Skin epidermis (tissue), 12 donors: ENCODE measurements at regions not wholly inside any gene's neighbourhood (a gene's known extent, or its start where the extent isn't known, plus 50 kb on each side); places are given as distances from the start of the nearest gene placed in this dataset.
"Not testable (repeated sequence)": the region's sequence is repeated elsewhere in the genome, so short reads cannot be mapped to it uniquely, and the experiment has no call there.

Experiments
- H3K27ac ChIP-seq, 21 experiments: fragments of 200-600 bp; sonication (generic) in 11 of 21; one replicate each; pipeline ENCODE4 v1.5.0; 2020; ENCODE audit warnings: mild to moderate bottlenecking in 3 of 21, inconsistent platforms in 2 of 21, moderate library complexity in 2 of 21
- H3K4me3 ChIP-seq, 7 experiments: fragments of 200-600 bp; sonication (generic) in 2 of 7; one replicate each; pipeline ENCODE4 v1.5.0; 2020; ENCODE audit warnings: inconsistent platforms in 2 of 7, mild to moderate bottlenecking in 2 of 7, moderate library complexity in 1 of 7

DNA sequence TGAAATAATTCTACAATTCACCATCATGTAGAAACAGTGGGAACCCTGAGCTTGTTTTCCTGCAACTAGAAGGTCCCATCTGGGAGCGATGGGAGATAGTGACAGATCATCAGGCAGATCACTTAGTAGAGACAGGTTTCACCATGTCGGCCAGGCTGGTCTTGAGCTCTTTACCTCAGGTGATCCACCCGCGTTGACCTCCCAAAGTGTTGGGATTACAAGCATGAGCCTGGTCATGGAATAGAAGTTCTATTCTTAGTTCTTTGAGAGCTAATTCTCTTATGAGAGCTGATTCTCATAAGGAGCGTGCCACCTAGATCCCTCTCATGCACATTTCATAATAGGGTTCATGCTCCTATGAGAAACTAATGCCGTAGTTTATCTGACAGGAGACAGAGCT lies 778.0 kb upstream of the AUTS2 start:
- Histone ChIP-seq H3K4me3 (no peak overlapping the region), H3K27ac (no peak overlapping the region)

DNA sequence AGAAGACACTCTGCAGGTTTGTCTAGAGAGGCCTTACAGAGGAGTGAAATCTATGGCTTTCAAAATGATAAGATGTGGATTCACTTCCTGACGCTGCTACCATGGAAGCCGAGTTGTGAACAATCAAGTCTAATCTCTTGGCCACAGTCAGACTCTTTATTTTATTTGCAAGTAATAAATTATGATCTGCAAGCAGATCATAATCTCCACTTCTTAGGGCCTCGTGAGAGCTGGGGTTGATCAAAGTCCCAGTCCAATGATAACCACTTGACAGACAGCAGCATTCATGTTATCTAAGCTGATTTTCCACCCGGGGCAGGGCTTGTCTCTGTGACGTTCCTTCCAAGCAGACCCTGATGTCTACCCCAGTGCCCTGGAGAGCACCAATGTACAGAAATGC lies 776.4 kb upstream of the AUTS2 start:
- no peak overlapping the region for H3K27ac ChIP-seq

DNA sequence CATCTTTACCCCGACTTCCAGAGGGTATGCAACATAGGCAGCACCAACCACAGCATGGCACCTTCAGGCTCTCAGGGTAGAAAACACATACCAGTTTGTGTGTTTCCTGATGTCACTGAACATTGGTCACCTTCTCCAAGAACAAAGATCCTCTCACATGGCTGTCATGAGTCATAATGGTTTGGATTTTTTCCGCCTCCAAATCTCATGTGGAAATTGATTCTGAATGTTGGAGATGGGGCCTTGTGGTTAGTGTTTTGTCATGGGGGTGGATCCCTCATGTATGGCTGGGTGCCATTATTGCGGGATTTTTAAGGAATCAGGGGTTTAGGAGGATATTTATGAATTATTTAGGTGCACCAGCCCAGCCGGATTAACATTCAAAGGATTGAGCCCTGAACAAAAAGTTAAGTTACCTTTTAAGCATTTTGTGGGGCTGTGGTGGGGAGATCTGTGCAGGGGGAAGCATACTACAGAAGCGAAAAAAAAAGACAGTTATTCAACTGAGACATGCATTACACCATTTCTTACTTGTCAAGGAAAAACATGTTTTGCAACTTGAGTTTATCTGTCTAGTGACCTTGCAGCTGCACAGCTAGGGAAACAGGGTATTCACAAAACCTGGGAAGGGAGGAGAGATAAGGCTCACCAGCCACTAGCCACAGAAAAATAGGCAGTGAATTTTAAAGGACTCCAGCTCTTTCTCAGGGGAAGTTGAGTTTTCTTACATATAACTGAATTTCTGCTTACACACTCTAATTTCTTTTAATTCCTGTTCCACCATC lies 774.1 kb upstream of the AUTS2 start:
- Histone ChIP-seq H3K4me3 (no peak overlapping the region), H3K27ac (no peak overlapping the region)

More for the DNA sequence above, 776.4 kb upstream of the AUTS2 start:
- H3K4me3 ChIP-seq = no peak overlapping the region

DNA sequence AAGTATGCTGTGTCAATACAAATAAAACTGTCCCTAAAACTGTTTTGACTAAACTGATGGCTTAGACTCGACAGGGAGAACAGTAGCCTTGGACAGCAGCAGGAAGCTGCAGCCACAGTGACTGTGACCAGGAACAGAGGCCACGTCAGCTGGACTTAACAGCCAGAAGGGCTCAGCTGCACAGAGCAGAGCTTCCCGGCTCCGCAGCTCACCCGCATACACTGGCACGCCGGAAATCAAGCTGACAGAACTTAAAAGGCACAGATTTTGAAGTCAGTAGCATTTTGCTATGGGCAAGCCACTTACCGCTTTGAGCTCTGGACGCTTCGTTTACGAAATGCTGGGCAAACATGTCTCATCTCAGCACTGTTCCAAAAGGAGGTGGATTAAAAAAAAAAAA lies 769.7 kb upstream of the AUTS2 start:
- H3K27ac ChIP-seq = no peak overlapping the region
- H3K4me3 ChIP-seq = no peak overlapping the region

DNA sequence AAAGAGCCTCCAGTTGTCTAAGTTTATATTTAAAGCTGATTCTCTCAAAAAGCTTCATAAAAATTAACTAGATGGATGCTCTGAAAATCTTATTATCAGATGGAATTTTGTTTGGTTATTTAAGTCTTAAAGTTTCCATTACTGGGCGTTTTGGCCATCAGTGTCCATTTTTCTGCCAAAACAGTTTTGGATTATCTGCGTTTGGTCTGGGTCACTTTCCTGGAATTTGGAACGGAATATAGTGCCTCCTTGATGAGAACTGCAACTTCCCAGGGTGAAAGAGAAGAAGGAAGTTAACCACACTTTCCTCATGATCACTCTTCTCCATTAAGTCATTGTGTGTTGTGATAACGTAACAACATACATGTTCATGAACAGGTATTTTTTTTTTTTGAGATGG lies 764.9 kb upstream of the AUTS2 start:
- Histone ChIP-seq H3K27ac (no peak overlapping the region), H3K4me3 (no peak overlapping the region)

DNA sequence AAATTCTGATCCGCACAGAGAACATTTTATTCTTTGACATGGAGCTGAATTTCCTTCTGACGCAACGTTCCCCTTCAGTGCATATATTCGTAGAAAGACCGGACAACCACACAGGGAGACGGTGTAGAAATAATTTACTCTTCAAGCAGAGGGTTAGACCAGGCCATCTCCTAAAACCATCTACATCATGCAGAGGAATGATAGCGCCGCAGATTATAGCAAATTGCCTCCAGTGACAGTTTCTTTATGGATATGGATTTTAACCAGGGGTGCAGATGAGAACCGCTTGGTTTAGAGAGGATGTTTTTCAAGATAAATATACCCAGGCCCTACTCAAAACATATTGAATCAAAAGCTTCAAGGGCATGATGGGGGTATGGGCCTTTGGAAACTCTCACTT lies 759.3 kb upstream of the AUTS2 start:
- H3K4me3 ChIP-seq = no peak overlapping the region
- H3K27ac ChIP-seq = no peak overlapping the region

DNA sequence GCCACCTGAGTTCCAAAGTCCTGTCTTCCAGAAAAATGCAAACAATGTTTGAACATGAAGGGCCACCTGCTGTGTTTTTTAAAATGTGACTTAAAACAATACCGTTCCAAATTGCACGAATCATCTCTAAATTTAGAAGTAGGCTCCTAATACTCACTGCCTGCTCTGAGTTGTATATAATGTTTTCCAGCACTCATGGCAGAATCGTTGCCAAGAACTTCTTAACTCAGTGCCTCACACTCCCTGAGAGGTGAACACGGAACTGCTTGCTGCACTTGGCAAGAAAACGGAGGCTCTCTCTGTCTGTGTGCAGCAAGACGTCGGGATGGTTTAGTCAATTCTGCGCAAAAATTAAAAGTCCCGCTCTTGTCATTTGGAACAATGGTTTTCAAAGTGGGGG lies 757.3 kb upstream of the AUTS2 start:
- H3K27ac ChIP-seq = no peak overlapping the region

DNA sequence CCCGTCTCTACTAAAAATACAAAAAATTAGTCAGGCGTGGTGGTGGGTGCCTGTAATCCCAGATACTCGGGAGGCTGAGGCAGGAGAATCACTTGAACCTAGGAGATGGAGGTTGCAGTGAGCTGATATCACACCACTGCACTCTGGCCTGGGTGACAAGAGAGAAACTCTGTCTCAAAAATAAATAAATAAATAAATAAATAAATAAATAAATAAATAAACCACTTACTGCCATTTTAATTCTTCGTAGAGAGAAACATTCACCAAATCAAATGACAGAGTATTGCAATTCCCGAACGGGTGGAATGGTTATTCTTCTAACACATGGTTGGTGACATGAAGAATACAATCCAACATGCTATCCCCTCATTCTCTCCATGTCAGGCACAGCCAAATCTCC lies 754.3 kb upstream of the AUTS2 start:
- H3K4me3 ChIP-seq, H3K27ac ChIP-seq: not testable (repeated sequence)

More for the DNA sequence above, 757.3 kb upstream of the AUTS2 start:
- no peak overlapping the region for H3K4me3 ChIP-seq

DNA sequence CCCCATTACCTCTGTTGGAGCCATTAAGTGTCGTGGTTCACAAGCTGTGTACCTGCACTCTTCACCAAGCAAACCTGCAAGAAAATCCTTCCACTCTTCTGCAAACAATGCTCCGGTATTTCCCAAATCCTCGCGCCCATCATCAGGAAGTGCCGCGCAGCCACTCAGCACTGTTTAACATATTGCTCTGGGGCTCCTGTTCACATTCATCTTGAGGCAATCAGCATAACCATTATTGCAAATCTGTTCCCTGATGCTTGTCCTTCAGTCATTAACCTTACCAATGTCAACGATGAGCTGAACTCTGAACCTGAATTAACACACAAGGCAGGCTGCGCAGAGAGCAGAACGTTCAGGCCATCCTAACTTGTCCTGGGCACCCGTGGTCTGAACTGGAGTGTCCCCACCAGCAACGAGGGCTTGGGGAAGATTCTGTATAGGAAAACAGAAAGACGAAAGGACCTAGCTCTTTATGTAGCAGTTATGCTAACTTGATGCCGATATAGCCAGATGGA lies 751.4 kb upstream of the AUTS2 start:
- H3K27ac ChIP-seq = no peak overlapping the region
- no peak overlapping the region for H3K4me3 ChIP-seq

DNA sequence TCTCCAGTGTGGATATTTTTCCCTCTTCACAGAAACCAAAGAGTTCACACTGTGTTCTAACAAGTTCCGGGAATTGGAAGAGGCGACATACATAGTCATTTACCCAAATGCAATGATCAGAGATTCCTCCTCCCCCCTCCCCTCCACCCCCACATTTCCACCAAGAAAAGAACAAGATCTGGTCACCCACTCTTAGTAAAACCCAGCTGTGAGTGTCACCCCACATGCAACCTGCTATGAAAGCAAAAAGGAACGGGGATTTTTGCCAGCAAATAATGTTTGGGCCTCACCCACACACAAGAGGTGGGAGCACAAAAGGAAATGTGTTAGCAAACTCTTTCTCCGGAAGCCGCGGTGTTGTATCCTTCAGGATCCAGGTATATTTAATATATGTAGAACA lies 745.0 kb upstream of the AUTS2 start:
- H3K27ac ChIP-seq = no peak overlapping the region

DNA sequence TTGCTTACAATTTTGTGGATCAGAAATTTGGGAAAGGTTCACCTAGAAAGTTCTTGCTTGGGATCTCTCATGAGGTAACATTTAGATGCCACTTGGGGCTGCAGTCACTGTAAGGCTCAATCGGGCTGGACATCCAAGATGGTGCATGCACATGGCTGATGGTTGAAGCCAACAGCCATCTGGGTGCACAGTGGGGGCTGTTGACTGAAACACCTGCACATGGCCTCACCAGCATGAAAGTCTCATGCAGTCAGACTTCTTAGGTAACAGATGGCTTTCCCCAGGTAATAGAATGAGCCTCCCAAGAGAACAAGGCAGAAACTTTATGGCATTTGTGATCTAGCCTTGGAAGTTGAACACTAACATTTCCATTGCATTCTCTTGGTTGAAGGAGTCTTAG lies 740.7 kb upstream of the AUTS2 start:
- H3K27ac ChIP-seq = no peak overlapping the region
- no peak overlapping the region for H3K4me3 ChIP-seq

More for the DNA sequence above, 745.0 kb upstream of the AUTS2 start:
- no peak overlapping the region for H3K4me3 ChIP-seq

DNA sequence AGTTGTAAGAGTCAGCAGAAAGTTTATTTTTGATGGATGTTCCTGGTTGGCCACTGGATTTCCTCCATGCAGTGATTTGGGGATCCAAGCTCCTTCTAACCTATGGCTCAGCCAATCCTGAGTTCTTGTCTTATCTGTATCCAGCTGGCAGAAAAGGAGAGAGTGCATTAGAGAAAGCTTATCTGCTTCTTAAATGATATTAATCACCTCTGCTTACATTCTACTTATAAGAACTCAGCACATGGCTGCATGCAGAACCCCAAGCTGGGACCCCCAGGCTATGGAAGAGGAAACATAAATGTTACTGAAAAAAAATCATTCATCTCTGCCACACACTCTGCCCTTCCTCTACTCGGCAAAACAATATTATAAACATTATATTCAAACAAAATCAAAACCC lies 739.8 kb upstream of the AUTS2 start:
- no peak overlapping the region for H3K27ac ChIP-seq
- no peak overlapping the region for H3K4me3 ChIP-seq

DNA sequence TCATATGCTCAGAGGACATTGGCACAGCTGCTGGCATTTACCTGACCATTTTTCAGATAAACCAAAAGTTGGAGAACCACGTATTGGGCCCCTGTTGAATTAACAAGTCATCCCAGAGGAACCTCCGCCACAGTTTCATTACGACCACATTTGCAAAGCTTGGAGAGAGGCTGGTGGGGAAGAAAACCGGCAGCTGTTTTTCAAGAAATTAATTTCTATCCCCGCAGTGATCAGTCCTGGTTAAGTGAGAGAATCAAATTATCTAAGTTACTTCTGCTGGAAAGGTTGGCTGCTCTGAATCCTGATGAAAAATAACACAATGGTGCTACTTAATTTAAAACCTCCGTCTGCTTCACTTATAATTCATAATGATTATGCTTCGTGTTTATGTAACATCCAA lies 737.1 kb upstream of the AUTS2 start:
- Histone ChIP-seq H3K4me3 (no peak overlapping the region), H3K27ac (no peak overlapping the region)

DNA sequence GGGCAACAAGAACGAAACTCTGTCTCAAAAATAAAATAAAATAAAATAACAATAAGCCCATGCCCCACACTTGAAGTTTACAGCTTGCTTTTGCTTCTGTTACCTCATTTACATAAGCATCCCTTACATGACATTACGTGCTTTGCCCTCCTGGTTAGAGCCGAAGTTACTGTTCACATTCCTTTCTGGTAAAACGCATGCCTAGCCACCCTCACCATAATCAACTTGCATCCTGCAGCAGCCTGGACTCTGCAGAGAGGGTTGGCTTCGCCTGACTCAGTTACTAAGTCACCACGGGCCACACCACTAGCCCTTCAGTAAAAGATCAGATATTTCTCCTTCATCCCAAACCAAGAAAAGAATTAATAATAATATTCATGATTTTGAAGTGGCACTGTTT lies 736.0 kb upstream of the AUTS2 start:
- Histone ChIP-seq H3K27ac (no peak overlapping the region), H3K4me3 (no peak overlapping the region)

DNA sequence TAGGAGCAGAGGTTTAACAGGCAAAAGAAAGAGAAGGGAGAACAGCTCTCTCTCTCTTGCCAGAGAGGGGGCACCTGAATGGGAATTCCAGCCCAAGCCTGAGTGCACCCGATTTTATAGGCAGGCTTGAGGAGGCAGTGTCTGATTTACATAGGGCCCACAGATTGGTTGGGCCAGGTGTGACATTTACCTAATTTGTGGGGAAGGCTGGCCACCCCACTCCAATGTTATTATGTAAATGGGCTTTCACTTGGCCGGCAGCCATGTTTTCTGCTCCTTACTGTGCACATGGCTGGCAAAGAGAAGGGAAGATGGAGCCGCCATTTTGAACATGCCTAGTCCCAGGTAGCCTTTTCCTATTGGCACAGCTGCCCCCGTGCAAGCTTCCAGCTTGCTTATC lies 735.5 kb upstream of the AUTS2 start:
- H3K4me3 ChIP-seq = no peak overlapping the region
- H3K27ac ChIP-seq = no peak overlapping the region

DNA sequence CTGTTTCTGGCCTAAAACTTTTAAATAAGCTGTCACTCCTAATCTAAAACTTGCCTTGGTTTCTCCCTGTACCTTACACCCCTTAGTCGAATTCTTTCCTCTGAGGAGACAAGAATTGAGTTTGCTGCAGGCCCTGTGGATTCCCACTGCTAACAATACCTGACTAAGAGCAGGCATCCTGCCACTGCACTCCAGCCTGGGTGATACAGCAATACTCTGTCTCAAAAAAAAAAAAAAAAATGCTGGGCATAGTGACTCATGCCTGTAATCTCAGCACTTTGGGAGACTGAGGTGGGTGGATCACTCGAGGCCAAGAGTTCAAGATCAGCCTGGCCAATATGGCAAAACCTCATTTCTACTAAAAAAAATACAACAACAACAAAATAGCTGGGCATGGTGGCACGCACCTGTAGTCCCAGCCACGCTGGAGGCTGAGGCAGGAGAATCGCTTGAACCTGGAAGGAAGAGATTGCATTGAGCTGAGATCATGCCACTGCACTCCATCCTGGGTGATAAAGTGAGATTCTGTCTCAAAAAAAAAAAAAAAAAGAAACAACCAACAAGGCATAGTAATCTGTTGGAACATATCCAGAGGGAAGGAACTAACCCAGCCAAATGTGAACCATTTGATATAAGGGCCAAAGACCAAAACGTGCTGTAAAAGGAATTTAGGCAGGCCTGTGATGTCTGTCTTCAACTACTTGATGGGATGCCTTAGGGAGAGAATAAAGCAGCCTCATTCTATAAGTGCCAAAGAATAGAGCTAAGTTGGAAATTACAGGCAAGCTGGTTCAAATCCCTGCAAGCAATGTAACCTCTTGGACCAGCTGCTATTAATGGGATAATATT lies 732.7 kb upstream of the AUTS2 start:
- H3K27ac ChIP-seq = no peak overlapping the region
- no peak overlapping the region for H3K4me3 ChIP-seq

DNA sequence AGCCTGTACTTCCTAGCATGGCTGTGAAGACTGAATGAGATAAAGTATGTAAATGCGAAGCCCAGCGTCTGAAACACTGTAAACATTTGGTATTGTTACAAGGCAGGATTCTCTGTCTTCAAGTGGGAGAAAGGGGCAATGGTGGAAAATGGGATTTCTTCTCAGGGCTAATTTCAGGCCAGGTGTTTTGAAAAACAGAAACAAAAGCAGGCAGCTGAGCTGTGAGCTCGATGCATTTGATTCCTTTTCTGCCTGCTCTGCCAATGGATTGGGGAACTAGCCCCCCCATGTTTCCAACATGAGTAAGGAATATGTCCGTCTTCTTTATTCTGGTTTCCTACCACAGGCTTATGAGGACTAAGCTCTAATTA lies 732.1 kb upstream of the AUTS2 start:
- H3K4me3 ChIP-seq = no peak overlapping the region
- no peak overlapping the region for H3K27ac ChIP-seq

DNA sequence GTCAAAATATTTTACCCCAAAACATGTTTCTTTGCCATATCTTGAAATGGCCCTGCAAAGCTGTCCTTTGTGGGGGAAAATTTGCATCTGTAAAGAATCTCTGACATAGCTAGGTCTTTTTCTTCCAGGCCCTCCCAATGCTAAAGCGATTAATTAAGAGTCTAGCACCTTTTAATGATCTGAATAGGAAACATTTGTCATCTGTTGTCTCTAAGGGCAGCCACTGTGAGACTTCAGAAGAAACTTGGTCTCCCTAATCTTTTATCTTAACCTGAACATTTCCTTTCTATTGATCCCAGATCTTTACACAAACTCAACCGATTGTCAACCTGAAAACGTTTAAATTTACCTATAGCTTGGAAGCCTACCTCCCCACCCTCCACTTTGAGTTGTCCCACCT lies 731.6 kb upstream of the AUTS2 start:
- H3K4me3 ChIP-seq, H3K27ac ChIP-seq: not testable (repeated sequence)

DNA sequence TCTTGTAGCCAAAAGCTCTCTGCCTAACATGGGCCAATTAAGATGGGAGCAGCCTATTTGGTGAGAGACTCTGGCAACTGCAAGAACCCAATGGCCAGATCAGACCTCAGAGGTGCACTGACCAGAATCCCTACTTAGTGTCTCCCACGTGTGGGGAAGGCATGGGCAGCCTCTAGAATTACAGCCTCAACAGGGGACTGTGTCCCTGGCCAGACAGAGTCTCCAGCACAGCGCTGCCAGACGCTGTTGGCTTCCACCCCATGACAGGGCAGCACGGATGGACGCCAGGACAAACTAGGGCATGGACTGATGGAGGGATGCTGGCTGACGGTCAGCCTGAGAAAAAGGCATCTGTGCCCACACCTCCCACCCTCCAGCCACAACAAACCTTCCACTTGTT lies 729.3 kb upstream of the AUTS2 start:
- Histone ChIP-seq H3K27ac (no peak overlapping the region), H3K4me3 (no peak overlapping the region)

DNA sequence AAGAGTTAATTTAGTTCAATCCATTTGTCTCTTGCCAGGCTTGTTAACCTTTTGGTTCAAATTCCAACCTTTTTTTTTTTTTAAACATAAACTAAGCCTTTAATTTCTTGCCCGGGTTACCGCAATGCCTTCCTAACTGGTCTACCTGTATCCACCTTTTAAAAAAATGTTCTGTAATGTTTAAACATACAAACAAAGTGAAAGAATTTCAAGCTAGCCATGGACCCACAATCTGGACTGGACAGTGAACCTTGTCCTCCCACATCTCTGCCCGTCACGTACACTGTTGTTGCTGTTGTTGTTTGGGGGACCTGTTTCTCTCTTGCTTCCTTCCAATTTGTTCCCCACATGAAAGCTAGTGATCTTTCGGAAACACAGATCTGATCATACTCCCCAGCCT lies 724.7 kb upstream of the AUTS2 start:
- H3K27ac ChIP-seq = no peak overlapping the region
- no peak overlapping the region for H3K4me3 ChIP-seq

DNA sequence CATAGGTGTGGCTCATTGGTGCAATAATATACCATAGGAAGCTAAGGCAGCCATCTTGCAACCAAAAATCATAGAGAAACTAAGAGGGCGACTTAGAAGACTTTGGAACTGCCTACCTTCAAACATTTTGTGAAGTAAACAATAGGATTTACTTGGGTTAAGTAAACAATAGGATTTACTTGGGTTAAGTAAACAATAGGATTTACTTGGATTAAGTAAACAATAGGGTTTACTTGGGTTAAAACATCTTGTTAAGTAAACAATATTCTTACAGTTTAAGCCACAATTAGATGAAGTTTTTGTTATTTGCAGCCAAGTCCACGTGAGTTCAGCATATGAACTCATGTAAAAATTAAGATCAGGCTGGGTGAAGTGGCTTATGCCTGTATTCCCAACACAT lies 722.4 kb upstream of the AUTS2 start:
- H3K27ac ChIP-seq = no peak overlapping the region
- H3K4me3 ChIP-seq = no peak overlapping the region
